Adrenal gland (tissue), 9 donors: ENCODE measurements at regions not wholly inside any gene's neighbourhood (a gene's known extent, or its start where the extent isn't known, plus 50 kb on each side); places are given as distances from the start of the nearest gene placed in this dataset.

ENCODE experiments used
- DNase-seq, 7 donors: peaks; one replicate each; pipeline ENCODE4 v3.0.0-alpha.2; 2019 to 2020
- H3K27ac ChIP-seq, 5 donors: fragments of 200-600 bp; sonication (generic) in 4 of 5; 1 replicate in 3 of 5; 2 replicates in 2 of 5; pipeline versions ENCODE4 v1.5.1 to v1.8.0; 2016 to 2020; ENCODE audit warnings: mild to moderate bottlenecking in 1 of 5
- H3K27me3 ChIP-seq: fragments of 200-600 bp; 2 replicates; pipeline ENCODE4 v1.8.0; 2021
- H3K36me3 ChIP-seq, 2 donors: fragments of 200-600 bp; replicated peaks in 1 of 2; 1 replicate in 1 of 2; 2 replicates in 1 of 2; pipeline versions ENCODE4 v1.5.1 to v1.8.0; 2018 to 2022
- H3K4me1 ChIP-seq, 2 donors: fragments of 200-600 bp; replicated peaks in 1 of 2; 1 replicate in 1 of 2; 2 replicates in 1 of 2; pipeline versions ENCODE4 v1.5.1 to v1.8.0; 2018 to 2021
- H3K4me3 ChIP-seq, 4 donors: fragments of 200-600 bp; sonication (generic) in 3 of 4; one replicate each; pipeline ENCODE4 v1.5.1; 2016 to 2018
- H3K9me3 ChIP-seq, 3 donors: fragments of 200-600 bp; sonication (generic) in 1 of 3; replicated peaks in 1 of 3; 1 replicate in 2 of 3; 2 replicates in 1 of 3; pipeline versions ENCODE4 v1.5.1 to v1.8.0; 2016 to 2021
- CTCF ChIP-seq, 6 experiments: fragments of 450-650 bp in 4 of 6; fragments of 200-600 bp in 2 of 6; sonication (generic) in 1 of 6; IDR thresholded peaks; 1 replicate in 5 of 6; 2 replicates in 1 of 6; pipeline versions ENCODE4 v1.5.1 to v1.8.0; 2016 to 2021; ENCODE audit warnings: antibody characterized with exemption in 6 of 6, mild to moderate bottlenecking in 2 of 6, moderate library complexity in 1 of 6
- POLR2A ChIP-seq, 2 donors: fragments of 450-650 bp; IDR thresholded peaks; one replicate each; pipeline ENCODE4 v1.6.1; 2017; ENCODE audit warnings: antibody characterized with exemption in 2 of 2, mild to moderate bottlenecking in 2 of 2, moderate library complexity in 1 of 2
- WGBS, 4 donors: extraction: QIAGEN DNeasy Blood & Tissue Kit in 2 of 4; methylation state at CpG; one replicate each; pipeline versions ENCODE4 v1.1.5 to v1.1.7; 2013 to 2017; 5-methylcytosine and 5-hydroxymethylcytosine counted together
- intact Hi-C, 2 donors: fragments of 100-400 bp; cut with DNase I; formaldehyde crosslinking; loops; one replicate each; pipeline versions ENCODE4 v1.14.1 to v1.15.0; 2022 to 2023
- donor health status: healthy with polysubstance abuse.
- donor health status: Bipolar disorder and iron deficiency.
- donor health status: DM: yes; HTN: yes; CAD: no.
- donor health status: DM: no; HTN: no; CAD: no.
- donor health status: DM: no; HTN: no; CAD: no.

- no peak overlapping the region for H3K27ac ChIP-seq
- H3K27me3 ChIP-seq: no peaks in the 10 kb centered on the region
- TF ChIP-seq POLR2A (IDR thresholded peaks at IDR 0.05) (no peak), CTCF (IDR thresholded peaks at IDR 0.05) (no peak)
- H3K4me3 ChIP-seq: no peak overlapping the region
- intact Hi-C loops: no loop called here
- WGBS, 4 donors: 57 to 86% (median 75%) methylated on average over 3 of the region's 3 CpGs
- no peaks in the 10 kb centered on the region for H3K36me3 ChIP-seq
- H3K4me1 ChIP-seq: no peaks in the 10 kb centered on the region
- no peaks in the 10 kb centered on the region for H3K9me3 ChIP-seq
- DNase-seq: no peak
Observed at GRCh38 chr1:190881064-190881463, 403.4 kb upstream of the BRINP3 start.

- Histone ChIP-seq H3K27ac (no peak overlapping the region), H3K4me3 (no peak overlapping the region), H3K4me1 (no peaks in the 10 kb centered on the region), H3K36me3 (no peaks in the 10 kb centered on the region), H3K9me3 (no peaks in the 10 kb centered on the region), H3K27me3 (no peaks in the 10 kb centered on the region)
- no peak for TF ChIP-seq POLR2A (IDR thresholded peaks at IDR 0.05)
- TF ChIP-seq CTCF (IDR thresholded peaks at IDR 0.05): no peak
- DNase-seq: no peak
- intact Hi-C loops: no loop called here
- WGBS, 4 donors: 70 to 81% (median 78%) methylated on average over 2 of the region's 2 CpGs
Observed at GRCh38 chr1:190897233-190897632, 419.6 kb upstream of the BRINP3 start.

GRCh38 chr1:190904091-190904695, 426.5 kb upstream of the BRINP3 start:
- 79 to 92% (median 84%) methylated on average over 2 of the region's 2 CpGs for WGBS, 4 donors
- H3K27ac ChIP-seq: no peak overlapping the region
- intact Hi-C loops: no loop called here

GRCh38 chr1:190906206-190906725, 428.6 kb upstream of the BRINP3 start:
- intact Hi-C loops: no loop called here
- TF ChIP-seq CTCF (IDR thresholded peaks at IDR 0.05): no peak
- no peak for TF ChIP-seq POLR2A (IDR thresholded peaks at IDR 0.05)
- WGBS, 4 donors: 69 to 89% (median 74%) methylated on average over 1 of the region's 1 CpG
- DNase-seq: no peak
- no peaks in the 10 kb centered on the region for H3K9me3 ChIP-seq
- no peak overlapping the region for H3K27ac ChIP-seq
- H3K36me3 ChIP-seq: no peaks in the 10 kb centered on the region
- H3K27me3 ChIP-seq: no peaks in the 10 kb centered on the region
- no peak overlapping the region for H3K4me3 ChIP-seq
- no peaks in the 10 kb centered on the region for H3K4me1 ChIP-seq

More at GRCh38 chr1:190904091-190904695, 426.5 kb upstream of the BRINP3 start:
- Histone ChIP-seq H3K36me3 (no peaks in the 10 kb centered on the region), H3K4me3 (no peak overlapping the region), H3K27me3 (no peaks in the 10 kb centered on the region), H3K4me1 (no peaks in the 10 kb centered on the region), H3K9me3 (no peaks in the 10 kb centered on the region)
- no peak for DNase-seq
- TF ChIP-seq CTCF (IDR thresholded peaks at IDR 0.05) (no peak), POLR2A (IDR thresholded peaks at IDR 0.05) (no peak)
